ENCODE measurements at regions not wholly inside any gene's neighbourhood (a gene's known extent, or its start where the extent isn't known, plus 50 kb on each side); places are given as distances from the start of the nearest gene placed in this dataset.

DNA sequence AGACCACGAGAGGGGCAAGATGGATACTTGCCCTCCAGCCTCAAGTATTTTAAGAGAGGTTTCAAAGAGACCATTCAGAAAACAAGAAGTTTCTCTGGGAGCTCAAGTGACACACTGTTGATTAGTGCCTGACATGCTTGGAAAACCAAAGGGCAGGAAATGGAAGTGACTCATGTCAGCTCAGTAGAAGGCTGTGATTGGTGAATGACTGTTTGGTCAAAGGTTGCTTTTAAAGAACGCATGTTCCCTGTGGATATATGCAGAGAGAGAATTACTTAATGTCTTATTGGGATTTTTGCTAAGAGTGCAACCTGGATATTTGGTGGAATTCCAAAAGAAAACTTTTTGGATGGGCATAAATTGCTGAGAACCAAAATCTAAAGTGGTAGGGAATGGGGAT lies 549.9 kb downstream of the XIRP2 start:
- intact Hi-C loops (cut with DNase I): no loop called here
- Histone ChIP-seq H3K27ac (no peak overlapping the region), H3K4me1 (no peaks in the 10 kb centered on the region), H3K36me3 (no peaks in the 10 kb centered on the region), H3K4me3 (no peak overlapping the region), H3K27me3 (no peaks in the 10 kb centered on the region), H3K9me3 (no peaks in the 10 kb centered on the region)
- 55 to 73% methylated on average over 2 of the region's 2 CpGs for WGBS, 2 donors
- TF ChIP-seq, protein P1, sequence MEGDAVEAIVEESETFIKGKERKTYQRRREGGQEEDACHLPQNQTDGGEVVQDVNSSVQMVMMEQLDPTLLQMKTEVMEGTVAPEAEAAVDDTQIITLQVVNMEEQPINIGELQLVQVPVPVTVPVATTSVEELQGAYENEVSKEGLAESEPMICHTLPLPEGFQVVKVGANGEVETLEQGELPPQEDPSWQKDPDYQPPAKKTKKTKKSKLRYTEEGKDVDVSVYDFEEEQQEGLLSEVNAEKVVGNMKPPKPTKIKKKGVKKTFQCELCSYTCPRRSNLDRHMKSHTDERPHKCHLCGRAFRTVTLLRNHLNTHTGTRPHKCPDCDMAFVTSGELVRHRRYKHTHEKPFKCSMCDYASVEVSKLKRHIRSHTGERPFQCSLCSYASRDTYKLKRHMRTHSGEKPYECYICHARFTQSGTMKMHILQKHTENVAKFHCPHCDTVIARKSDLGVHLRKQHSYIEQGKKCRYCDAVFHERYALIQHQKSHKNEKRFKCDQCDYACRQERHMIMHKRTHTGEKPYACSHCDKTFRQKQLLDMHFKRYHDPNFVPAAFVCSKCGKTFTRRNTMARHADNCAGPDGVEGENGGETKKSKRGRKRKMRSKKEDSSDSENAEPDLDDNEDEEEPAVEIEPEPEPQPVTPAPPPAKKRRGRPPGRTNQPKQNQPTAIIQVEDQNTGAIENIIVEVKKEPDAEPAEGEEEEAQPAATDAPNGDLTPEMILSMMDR (IDR thresholded peaks at IDR 0.05): no peak
- no peak for TF ChIP-seq EP300 (IDR thresholded peaks at IDR 0.05)
- no peak for TF ChIP-seq POLR2AphosphoS5 (IDR thresholded peaks at IDR 0.05)
- no peak for TF ChIP-seq POLR2A (IDR thresholded peaks at IDR 0.05)
- DNase-seq: no peak

DNA sequence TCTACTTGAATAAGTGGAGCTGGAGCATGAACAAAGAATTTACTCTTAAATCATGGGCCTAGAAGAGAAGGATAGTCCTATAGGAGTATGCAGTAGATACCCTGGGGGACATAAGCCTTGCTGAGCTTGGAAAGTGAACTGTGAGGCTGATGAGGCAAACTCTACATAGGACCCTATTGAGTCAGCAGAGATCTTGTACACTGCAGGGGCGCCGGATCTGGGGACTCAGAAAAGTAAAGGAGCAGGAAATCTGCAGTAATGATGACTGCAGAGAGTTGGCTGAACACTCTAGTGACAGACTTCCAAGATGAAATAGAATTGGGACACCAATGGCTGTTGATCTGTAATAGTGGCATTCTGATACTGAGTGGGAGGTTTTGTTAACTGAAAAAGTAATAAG lies 543.7 kb downstream of the XIRP2 start:
- TF ChIP-seq, protein P1 (IDR thresholded peaks at IDR 0.05): no peak
- no peak for TF ChIP-seq POLR2AphosphoS5 (IDR thresholded peaks at IDR 0.05)
- no peak for TF ChIP-seq EP300 (IDR thresholded peaks at IDR 0.05)
- TF ChIP-seq POLR2A (IDR thresholded peaks at IDR 0.05): no peak
- no peaks in the 10 kb centered on the region for H3K27me3 ChIP-seq
- intact Hi-C loops (cut with DNase I): no loop called here

DNA sequence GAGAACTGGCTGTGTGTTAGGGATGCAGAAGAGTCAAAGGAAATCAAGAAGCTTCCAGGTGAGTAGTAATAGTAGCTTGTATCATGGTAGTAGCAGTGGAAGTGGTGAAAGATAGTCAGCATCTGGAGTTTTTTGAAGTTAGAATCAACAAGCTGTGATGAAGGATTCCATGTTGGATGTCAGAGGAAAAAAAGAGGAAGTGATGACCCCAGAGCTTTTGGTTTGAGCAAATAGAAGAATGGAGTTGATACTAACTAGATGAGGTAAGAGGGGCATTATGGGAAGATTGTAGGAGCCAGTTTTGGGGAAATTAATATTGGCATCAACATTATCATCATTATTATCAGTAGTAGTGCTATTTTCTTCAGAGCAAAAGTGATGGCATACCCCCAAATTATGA lies 542.2 kb downstream of the XIRP2 start:
- Histone ChIP-seq H3K4me3 (no peak overlapping the region), H3K36me3 (no peaks in the 10 kb centered on the region), H3K9me3 (no peaks in the 10 kb centered on the region), H3K4me1 (no peaks in the 10 kb centered on the region), H3K27ac (no peak overlapping the region), H3K27me3 (no peaks in the 10 kb centered on the region)
- DNase-seq: no peak
- TF ChIP-seq, protein P1 (IDR thresholded peaks at IDR 0.05): no peak
- no peak for TF ChIP-seq POLR2A (IDR thresholded peaks at IDR 0.05)
- intact Hi-C loops (cut with DNase I): no loop called here

More for the DNA sequence above, 543.7 kb downstream of the XIRP2 start:
- WGBS, 2 donors: 93 to 96% methylated on average over 2 of the region's 2 CpGs
- Histone ChIP-seq H3K27ac (no peak overlapping the region), H3K9me3 (no peaks in the 10 kb centered on the region), H3K4me1 (no peaks in the 10 kb centered on the region), H3K4me3 (no peak overlapping the region), H3K36me3 (no peaks in the 10 kb centered on the region)
- no peak for DNase-seq

DNA sequence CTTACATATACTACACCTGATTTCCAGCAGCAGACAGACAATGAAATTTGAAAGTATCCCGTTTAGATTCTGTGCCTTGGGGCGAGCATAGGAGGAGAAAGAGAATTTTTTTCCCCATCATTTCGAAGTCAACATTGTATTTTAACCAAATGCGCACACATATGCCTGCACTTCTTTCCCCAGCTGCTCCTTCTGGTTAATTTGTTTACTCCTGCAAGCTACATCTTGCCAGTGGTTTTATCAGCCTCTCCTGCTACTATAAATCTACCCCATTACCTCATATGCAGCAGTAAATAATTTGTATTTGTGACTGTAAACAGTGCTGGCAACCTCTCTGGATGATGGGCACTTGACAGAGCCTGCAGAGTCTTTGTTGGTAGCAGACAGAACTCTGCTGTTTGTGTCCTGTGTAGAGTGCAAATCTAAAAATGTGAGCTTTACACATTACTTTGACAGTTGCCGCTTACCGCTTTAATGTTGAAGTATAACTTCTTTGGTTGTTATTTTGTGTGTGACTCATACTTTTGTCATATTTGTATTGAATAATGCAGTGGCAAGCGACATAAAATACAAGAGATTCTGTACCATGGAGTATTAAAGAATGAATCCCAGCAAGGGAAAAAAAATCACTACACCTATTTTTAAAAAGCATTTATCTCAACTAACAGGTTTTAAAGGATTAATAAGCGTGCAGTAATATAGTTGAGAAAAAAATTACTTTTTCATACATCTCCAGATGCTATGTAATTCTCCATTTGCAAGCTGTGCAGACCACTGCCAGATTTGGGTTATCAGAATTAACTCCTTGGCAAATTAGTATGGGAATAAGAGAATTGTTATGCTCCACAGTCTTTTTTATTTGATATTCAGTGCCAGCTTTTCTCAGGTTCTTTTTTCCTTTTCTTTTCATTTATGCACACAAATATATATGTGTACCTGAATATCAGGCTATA lies 536.8 kb downstream of the XIRP2 start:
- no peak for DNase-seq
- Histone ChIP-seq H3K27ac (no peak overlapping the region), H3K36me3 (no peaks in the 10 kb centered on the region), H3K27me3 (no peaks in the 10 kb centered on the region), H3K4me3 (no peak overlapping the region), H3K9me3 (no peaks in the 10 kb centered on the region), H3K4me1 (peaks cover 0 to 33% (median 16%) of the 10 kb centered on the region in 4 donors)
- WGBS, 2 donors: 80 to 81% methylated on average over 8 of the region's 8 CpGs
- intact Hi-C loops (cut with DNase I): no loop called here
- TF ChIP-seq, protein P1 (IDR thresholded peaks at IDR 0.05): no peak
- TF ChIP-seq POLR2A (IDR thresholded peaks at IDR 0.05) (no peak), EP300 (IDR thresholded peaks at IDR 0.05) (no peak), POLR2AphosphoS5 (IDR thresholded peaks at IDR 0.05) (no peak)
